ENCODE measurements at regions not wholly inside any gene's neighbourhood (a gene's known extent, or its start where the extent isn't known, plus 50 kb on each side); places are given as distances from the start of the nearest gene placed in this dataset.

- Histone ChIP-seq H4K8ac (ENCODE audit: extremely low read depth, insufficient read depth, low read length) (no peak overlapping the region), H3K79me2 (ENCODE audit: control insufficient read depth in 1 of 2, insufficient read depth in 2 of 2, low read length in 2 of 2) (no peaks in the 10 kb centered on the region), H3K9ac (replicated peaks in 1 of 4; ENCODE audit: extremely low read depth in 1 of 4, low read depth in 3 of 4, low read length in 3 of 4) (no peak overlapping the region), H4K20me1 (replicated peaks in 1 of 2; ENCODE audit: control insufficient read depth in 1 of 2, insufficient read depth in 2 of 2, low read length in 2 of 2) (no peaks in the 10 kb centered on the region), H3K27me3 (replicated peaks in 1 of 4; ENCODE audit: control insufficient read depth in 3 of 4, extremely low read depth in 1 of 4, insufficient read depth in 3 of 4, low read length in 3 of 4) (no peaks in the 10 kb centered on the region), H3K79me1 (ENCODE audit: low read depth, low read length) (no peaks in the 10 kb centered on the region), H3K36me3 (ENCODE audit: control insufficient read depth in 2 of 4, insufficient read depth in 4 of 4, low read length in 3 of 4) (no peaks in the 10 kb centered on the region), H3K18ac (ENCODE audit: extremely low read depth, low read length) (no peak overlapping the region), H3K56ac (replicated peaks; ENCODE audit: insufficient read length, low read depth, low read length) (no peak overlapping the region), H2BK20ac (ENCODE audit: low read length) (no peak overlapping the region), H3K23me2 (ENCODE audit: low read depth, low read length) (no peaks in the 10 kb centered on the region; the same call in 1 of the 2 replicates), H2BK12ac (ENCODE audit: low read depth, low read length) (no peak overlapping the region), H4K5ac (ENCODE audit: insufficient read length, low read depth, low read length) (no peak overlapping the region), H3K4me2 (ENCODE audit: insufficient read depth in 1 of 2, low read depth in 2 of 2, low read length in 2 of 2) (no peak overlapping the region), H3K4me3 (ENCODE audit: extremely low read depth in 1 of 4, insufficient read depth in 2 of 4, low read depth in 3 of 4, low read length in 4 of 4) (no peak overlapping the region), H3K9me3 (ENCODE audit: insufficient read depth in 2 of 2, low read depth in 1 of 2, low read length in 1 of 2) (no peaks in the 10 kb centered on the region), H3K4ac (replicated peaks; ENCODE audit: insufficient read length, low read depth, low read length) (no peak overlapping the region), H3K14ac (ENCODE audit: insufficient read length) (no peak overlapping the region), H4K91ac (replicated peaks; ENCODE audit: insufficient read length, low read length) (no peak overlapping the region), H2BK15ac (ENCODE audit: low read length) (no peak overlapping the region), H2AK5ac (ENCODE audit: low read depth, low read length) (no peak overlapping the region), H2BK5ac (ENCODE audit: low read depth, low read length) (no peak overlapping the region), H3K27ac (ENCODE audit: low read depth, low read length) (no peak overlapping the region), H2BK120ac (replicated peaks; ENCODE audit: low read depth, low read length) (no peak overlapping the region), H2AFZ (ENCODE audit: low read length) (no peak overlapping the region), H3K4me1 (replicated peaks in 1 of 4; ENCODE audit: control insufficient read depth in 3 of 4, insufficient read depth in 4 of 4, low read length in 3 of 4) (no peaks in the 10 kb centered on the region), H3K23ac (ENCODE audit: insufficient read length) (no peak overlapping the region)
- 91% methylated on average over 7 of the region's 7 CpGs; no CpG with 5 or more reads in 1 of the 2 experiments for WGBS, 2 experiments (ENCODE audit: extremely low coverage in 1 of 2, insufficient coverage in 1 of 2, insufficient read length in 1 of 2, insufficient replicate concordance in 2 of 2, low coverage in 1 of 2, low lambda C conversion rate in 2 of 2, missing lambda C conversion rate in 1 of 2)
- no peak for FAIRE-seq
- TF ChIP-seq TCF12 (IDR thresholded peaks at IDR 0.05; ENCODE audit: low read depth, low read length) = no peak
- CTCF ChIA-PET (ENCODE audit: partially characterized antibody) = no interaction called here
- POLR2A ChIA-PET (ENCODE audit: partially characterized antibody) = no interaction called here
- no peak for DNase-seq (ENCODE audit: low read depth in 1 of 2, low spot score in 2 of 2)
Observed at GRCh38 chr16:51002881-51003490, 148.1 kb downstream of the SALL1 start.
